Effector memory CD8-positive, alpha-beta T cell (primary cell): ENCODE measurements at regions not wholly inside any gene's neighbourhood (a gene's known extent, or its start where the extent isn't known, plus 50 kb on each side); places are given as distances from the start of the nearest gene placed in this dataset.

Experiments used
- ATAC-seq: fragments of 150-1000 bp; cut with Tn5 transposase; replicated peaks from 2 replicates; pipeline ENCODE4 v1.10.0; 2021; ENCODE audit warnings: mild to moderate bottlenecking, moderate library complexity
- DNase-seq, 3 experiments: peaks; one replicate each; pipeline ENCODE4 v3.0.0; 2021
- H3K27ac Mint-ChIP-seq, 2 donors: one replicate each; pipeline ENCODE4 v1.8.0; 2022; ENCODE audit warnings: mild to moderate bottlenecking in 2 of 2, mixed read lengths in 2 of 2, moderate library complexity in 2 of 2
- H3K27me3 Mint-ChIP-seq, 2 donors: one replicate each; pipeline ENCODE4 v1.8.0; 2022; ENCODE audit warnings: mixed read lengths in 2 of 2
- H3K36me3 Mint-ChIP-seq: one replicate; pipeline ENCODE4 v1.8.0; 2022; ENCODE audit warnings: mild to moderate bottlenecking, moderate library complexity, mixed read lengths; ENCODE audit not compliant: insufficient read depth
- H3K4me1 Mint-ChIP-seq, 2 donors: one replicate each; pipeline ENCODE4 v1.8.0; 2022; ENCODE audit warnings: low read depth in 2 of 2, mixed read lengths in 2 of 2
- H3K4me3 Mint-ChIP-seq, 2 donors: one replicate each; pipeline ENCODE4 v1.8.0; 2022; ENCODE audit warnings: mild to moderate bottlenecking in 2 of 2, mixed read lengths in 2 of 2, moderate library complexity in 2 of 2
- H3K9me3 Mint-ChIP-seq, 2 donors: one replicate each; pipeline ENCODE4 v1.8.0; 2022; ENCODE audit warnings: mixed read lengths in 2 of 2

GRCh38 chr2:156704617-156705016, 268.4 kb downstream of the GPD2 start:
- Mint-ChIP-seq H3K4me1 (no peaks in the 10 kb centered on the region), H3K27me3 (peaks cover 0 to 10% of the 10 kb centered on the region in 2 donors), H3K9me3 (no peaks in the 10 kb centered on the region), H3K27ac (no peak overlapping the region), H3K36me3 (no peaks in the 10 kb centered on the region), H3K4me3 (no peak overlapping the region)
- ATAC-seq (no peak), DNase-seq (no peak)

GRCh38 chr2:156706576-156706975, 270.4 kb downstream of the GPD2 start:
- H3K27ac Mint-ChIP-seq: no peak overlapping the region
- no peak for ATAC-seq
- no peak for DNase-seq
- H3K4me3 Mint-ChIP-seq: no peak overlapping the region
- H3K9me3 Mint-ChIP-seq: no peaks in the 10 kb centered on the region
- no peaks in the 10 kb centered on the region for H3K36me3 Mint-ChIP-seq
- H3K27me3 Mint-ChIP-seq: peaks cover 0 to 5% of the 10 kb centered on the region in 2 donors
- H3K4me1 Mint-ChIP-seq: no peaks in the 10 kb centered on the region

DNA sequence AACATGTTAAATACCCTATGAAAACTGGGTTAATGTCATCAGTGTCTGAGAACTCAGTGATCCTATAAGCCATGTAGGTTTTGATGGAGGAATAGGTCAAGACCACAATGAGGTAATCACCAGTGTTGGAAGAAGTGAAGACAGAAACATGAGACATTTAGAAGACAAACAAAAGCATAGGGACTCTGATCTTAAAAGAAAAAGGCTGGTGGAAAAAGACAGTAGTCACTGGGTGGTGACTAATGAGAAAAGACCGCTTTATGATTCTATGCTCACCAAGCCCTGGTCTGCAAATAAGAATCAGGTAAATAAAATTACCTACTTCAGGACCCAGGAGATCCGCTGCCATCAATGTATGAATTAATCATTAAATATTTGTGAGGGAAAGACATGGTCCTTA, 271.9 kb downstream of the GPD2 start:
- no peak for ATAC-seq
- H3K4me3 Mint-ChIP-seq: no peak overlapping the region

DNA sequence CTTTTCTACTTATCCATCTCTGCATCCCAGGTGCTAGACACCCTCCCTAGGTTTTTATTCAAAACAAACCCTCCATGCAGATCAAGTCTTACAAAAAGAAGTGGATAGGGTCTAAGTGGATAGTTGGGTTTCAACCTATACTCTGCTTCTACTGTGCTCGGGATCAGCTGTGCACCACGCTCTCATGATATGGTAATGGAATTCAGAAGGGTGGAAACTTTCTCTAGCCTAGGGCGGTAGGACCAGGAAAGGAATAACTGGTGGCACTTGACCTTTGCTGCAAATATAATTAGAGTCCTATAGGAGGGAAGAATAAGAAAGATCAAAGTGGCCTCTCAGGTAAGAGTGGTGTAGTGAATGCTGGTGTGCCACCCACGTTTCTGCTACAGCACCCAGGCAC, 272.9 kb downstream of the GPD2 start:
- H3K4me3 Mint-ChIP-seq: no peak overlapping the region
- no peaks in the 10 kb centered on the region for H3K9me3 Mint-ChIP-seq
- DNase-seq (no peak), ATAC-seq (no peak)
- H3K27me3 Mint-ChIP-seq: peaks cover 5 to 8% of the 10 kb centered on the region in 2 donors
- no peak overlapping the region for H3K27ac Mint-ChIP-seq
- no peaks in the 10 kb centered on the region for H3K36me3 Mint-ChIP-seq
- H3K4me1 Mint-ChIP-seq: no peaks in the 10 kb centered on the region

More for the DNA sequence above, 271.9 kb downstream of the GPD2 start:
- Mint-ChIP-seq H3K4me1 (no peaks in the 10 kb centered on the region), H3K27me3 (no peaks in the 10 kb centered on the region), H3K9me3 (no peaks in the 10 kb centered on the region), H3K27ac (no peak overlapping the region), H3K36me3 (no peaks in the 10 kb centered on the region)
- no peak for DNase-seq

- H3K27me3 Mint-ChIP-seq: peaks cover 31 to 40% of the 10 kb centered on the region in 2 donors
- H3K9me3 Mint-ChIP-seq: no peaks in the 10 kb centered on the region
- H3K36me3 Mint-ChIP-seq: no peaks in the 10 kb centered on the region
- no peak overlapping the region for H3K4me3 Mint-ChIP-seq
- H3K4me1 Mint-ChIP-seq: no peaks in the 10 kb centered on the region
- H3K27ac Mint-ChIP-seq: no peak overlapping the region
- no peak for ATAC-seq
- DNase-seq: no peak
These were observed 282.9 kb downstream of the GPD2 start for GRCh38 chr2:156719036-156719435.

GRCh38 chr2:156727867-156728266, 291.7 kb downstream of the GPD2 start:
- no peaks in the 10 kb centered on the region for H3K4me1 Mint-ChIP-seq
- H3K27me3 Mint-ChIP-seq: peaks cover 22 to 25% of the 10 kb centered on the region in 2 donors
- DNase-seq: no peak
- no peaks in the 10 kb centered on the region for H3K9me3 Mint-ChIP-seq
- ATAC-seq: no peak
- no peaks in the 10 kb centered on the region for H3K36me3 Mint-ChIP-seq
- H3K27ac Mint-ChIP-seq: no peak overlapping the region
- no peak overlapping the region for H3K4me3 Mint-ChIP-seq

DNA sequence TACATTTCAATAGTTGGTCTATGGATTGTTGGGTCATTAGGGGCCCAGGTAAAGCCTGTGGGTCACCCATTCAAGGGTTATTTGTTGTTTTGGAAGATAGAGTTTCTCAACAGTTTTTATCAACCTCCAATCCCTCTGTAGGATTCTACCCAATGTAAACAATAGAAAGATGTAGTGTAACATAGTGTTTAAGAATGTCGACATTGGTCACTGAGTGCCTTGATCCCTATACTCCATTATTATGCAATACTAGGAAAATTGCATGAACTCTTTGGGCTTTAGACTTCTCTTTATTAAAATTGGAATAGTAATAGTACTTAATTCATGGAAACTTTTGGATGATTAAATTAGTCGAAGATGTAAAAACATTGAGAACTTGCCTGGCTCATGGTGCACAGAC, 292.1 kb downstream of the GPD2 start:
- Mint-ChIP-seq H3K9me3 (no peaks in the 10 kb centered on the region), H3K36me3 (no peaks in the 10 kb centered on the region), H3K27ac (no peak overlapping the region), H3K27me3 (peaks cover 20% of the 10 kb centered on the region in 2 donors), H3K4me3 (no peak overlapping the region), H3K4me1 (no peaks in the 10 kb centered on the region)
- DNase-seq: no peak
- no peak for ATAC-seq

- ATAC-seq: no peak
- no peak overlapping the region for H3K27ac Mint-ChIP-seq
- no peaks in the 10 kb centered on the region for H3K27me3 Mint-ChIP-seq
- no peaks in the 10 kb centered on the region for H3K36me3 Mint-ChIP-seq
- H3K4me1 Mint-ChIP-seq: no peaks in the 10 kb centered on the region
- no peak for DNase-seq
- no peak overlapping the region for H3K4me3 Mint-ChIP-seq
- no peaks in the 10 kb centered on the region for H3K9me3 Mint-ChIP-seq
These were observed 295.3 kb downstream of the GPD2 start for GRCh38 chr2:156731506-156731905.

- H3K4me3 Mint-ChIP-seq: no peak overlapping the region
- H3K27ac Mint-ChIP-seq: no peak overlapping the region
- peaks cover 0 to 8% of the 10 kb centered on the region in 2 donors for H3K27me3 Mint-ChIP-seq
- DNase-seq: no peak
- no peak for ATAC-seq
- no peaks in the 10 kb centered on the region for H3K36me3 Mint-ChIP-seq
- H3K9me3 Mint-ChIP-seq: no peaks in the 10 kb centered on the region
- no peaks in the 10 kb centered on the region for H3K4me1 Mint-ChIP-seq
These were observed 300.8 kb downstream of the GPD2 start for GRCh38 chr2:156736950-156737349.

GRCh38 chr2:156739301-156739700, 303.1 kb downstream of the GPD2 start:
- peaks cover 0 to 13% of the 10 kb centered on the region in 2 donors for H3K27me3 Mint-ChIP-seq
- DNase-seq (no peak), ATAC-seq (no peak)
- no peak overlapping the region for H3K4me3 Mint-ChIP-seq
- no peak overlapping the region for H3K27ac Mint-ChIP-seq
- no peaks in the 10 kb centered on the region for H3K36me3 Mint-ChIP-seq
- no peaks in the 10 kb centered on the region for H3K9me3 Mint-ChIP-seq
- H3K4me1 Mint-ChIP-seq: no peaks in the 10 kb centered on the region

DNA sequence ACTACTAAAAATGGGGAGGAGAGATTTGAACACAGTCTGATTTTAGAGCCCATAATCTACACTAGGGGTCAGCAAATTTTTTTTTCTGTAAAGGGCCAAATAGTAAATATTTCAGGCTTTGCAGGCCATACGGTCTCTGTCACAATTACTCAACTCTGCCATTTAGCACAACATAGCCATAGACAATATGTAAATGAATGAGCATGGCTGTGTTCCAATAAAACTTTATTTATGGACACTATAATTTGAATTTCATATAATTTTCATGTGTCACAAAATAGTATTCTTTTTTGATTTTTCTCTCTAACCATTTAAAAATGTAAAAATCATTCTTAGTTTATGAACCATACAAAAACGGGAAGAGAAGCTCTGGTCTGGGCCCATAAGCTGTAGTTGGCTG, 309.4 kb downstream of the GPD2 start:
- H3K4me3 Mint-ChIP-seq: no peak overlapping the region
- no peaks in the 10 kb centered on the region for H3K9me3 Mint-ChIP-seq
- no peak overlapping the region for H3K27ac Mint-ChIP-seq
- no peaks in the 10 kb centered on the region for H3K36me3 Mint-ChIP-seq
- no peak for ATAC-seq
- peaks cover 0 to 13% of the 10 kb centered on the region in 2 donors for H3K27me3 Mint-ChIP-seq
- H3K4me1 Mint-ChIP-seq: no peaks in the 10 kb centered on the region
- DNase-seq: no peak

GRCh38 chr2:156748221-156748620, 312.0 kb downstream of the GPD2 start:
- Mint-ChIP-seq H3K4me1 (no peaks in the 10 kb centered on the region), H3K4me3 (no peak overlapping the region), H3K27me3 (no peaks in the 10 kb centered on the region), H3K36me3 (no peaks in the 10 kb centered on the region), H3K27ac (no peak overlapping the region), H3K9me3 (no peaks in the 10 kb centered on the region)
- DNase-seq: no peak
- no peak for ATAC-seq

- Mint-ChIP-seq H3K27me3 (no peaks in the 10 kb centered on the region), H3K4me3 (no peak overlapping the region), H3K9me3 (no peaks in the 10 kb centered on the region), H3K27ac (no peak overlapping the region), H3K4me1 (no peaks in the 10 kb centered on the region), H3K36me3 (no peaks in the 10 kb centered on the region)
- no peak for ATAC-seq
- DNase-seq: no peak
These were observed 315.9 kb downstream of the GPD2 start for GRCh38 chr2:156752042-156752441.

DNA sequence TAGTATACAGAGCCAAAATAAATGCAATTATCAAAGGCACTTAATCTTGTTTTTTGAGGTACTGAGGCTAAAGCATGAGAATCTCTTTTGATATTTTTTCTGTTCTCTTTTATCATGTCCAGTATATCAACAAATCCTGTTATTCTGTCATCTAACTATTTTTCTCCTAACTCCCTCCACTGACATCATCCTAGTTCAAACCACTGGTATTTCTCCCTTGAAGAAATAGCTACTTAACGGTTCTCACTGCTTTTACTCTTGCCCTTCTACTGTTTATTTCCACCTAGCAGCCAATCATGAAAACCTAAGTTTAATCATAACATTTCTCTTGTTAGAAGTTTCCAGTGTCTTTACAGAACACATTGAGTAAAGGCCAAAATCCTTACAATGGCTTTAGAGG, 317.6 kb downstream of the GPD2 start:
- Mint-ChIP-seq H3K27ac (no peak overlapping the region), H3K9me3 (no peaks in the 10 kb centered on the region), H3K4me3 (no peak overlapping the region), H3K4me1 (no peaks in the 10 kb centered on the region), H3K36me3 (no peaks in the 10 kb centered on the region), H3K27me3 (no peaks in the 10 kb centered on the region)
- DNase-seq: no peak
- no peak for ATAC-seq

DNA sequence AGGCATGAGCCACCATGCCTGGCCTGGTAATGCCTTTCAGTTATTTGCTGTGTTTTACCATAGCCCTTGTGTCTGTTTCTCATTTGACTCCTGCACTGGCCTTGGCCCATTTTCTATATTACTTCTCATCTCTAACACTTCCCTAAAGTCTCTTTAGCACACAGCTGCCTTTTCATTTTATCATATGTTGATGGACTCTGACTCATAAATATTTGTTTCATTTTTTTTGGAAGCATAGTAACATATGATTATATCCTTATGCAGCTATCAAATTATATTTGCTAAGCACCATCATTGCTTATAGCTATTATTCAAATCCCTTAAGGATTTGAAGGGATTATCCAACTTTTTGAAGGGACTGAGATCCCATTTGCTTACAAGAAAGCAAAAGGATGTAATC, 320.3 kb downstream of the GPD2 start:
- Mint-ChIP-seq H3K36me3 (no peaks in the 10 kb centered on the region), H3K27ac (no peak overlapping the region), H3K9me3 (no peaks in the 10 kb centered on the region), H3K27me3 (peaks cover 0 to 14% of the 10 kb centered on the region in 2 donors), H3K4me1 (no peaks in the 10 kb centered on the region), H3K4me3 (no peak overlapping the region)
- ATAC-seq (no peak), DNase-seq (no peak)
